ENCODE measurements at regions not wholly inside any gene's neighbourhood (a gene's known extent, or its start where the extent isn't known, plus 50 kb on each side); places are given as distances from the start of the nearest gene placed in this dataset.

DNA sequence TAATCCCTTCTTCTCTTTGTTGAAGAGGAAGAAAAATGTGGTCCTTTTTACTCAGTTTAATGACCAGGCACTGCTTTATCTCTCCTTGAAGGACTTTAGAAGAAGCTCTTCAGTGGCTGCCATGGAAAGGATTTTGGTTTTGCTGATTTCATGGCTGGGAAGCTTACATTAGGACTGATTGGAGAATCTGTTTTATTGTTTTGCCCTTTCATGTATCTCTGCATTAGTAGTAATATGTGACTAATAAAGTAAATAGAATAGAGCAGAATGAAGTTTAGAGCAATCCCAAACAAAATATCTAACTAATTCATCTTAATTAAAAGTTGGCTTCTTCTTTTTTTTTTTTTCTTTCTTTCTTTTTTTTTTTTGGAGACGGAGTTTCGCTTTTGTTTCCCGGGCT, 502.9 kb downstream of the HAO1 start:
- H3K4me3 ChIP-seq (ENCODE audit: control insufficient read depth, low read depth, low read length) = no peak overlapping the region
- no peak for DNase-seq (ENCODE audit: low read depth)
- TF ChIP-seq, protein P1, sequence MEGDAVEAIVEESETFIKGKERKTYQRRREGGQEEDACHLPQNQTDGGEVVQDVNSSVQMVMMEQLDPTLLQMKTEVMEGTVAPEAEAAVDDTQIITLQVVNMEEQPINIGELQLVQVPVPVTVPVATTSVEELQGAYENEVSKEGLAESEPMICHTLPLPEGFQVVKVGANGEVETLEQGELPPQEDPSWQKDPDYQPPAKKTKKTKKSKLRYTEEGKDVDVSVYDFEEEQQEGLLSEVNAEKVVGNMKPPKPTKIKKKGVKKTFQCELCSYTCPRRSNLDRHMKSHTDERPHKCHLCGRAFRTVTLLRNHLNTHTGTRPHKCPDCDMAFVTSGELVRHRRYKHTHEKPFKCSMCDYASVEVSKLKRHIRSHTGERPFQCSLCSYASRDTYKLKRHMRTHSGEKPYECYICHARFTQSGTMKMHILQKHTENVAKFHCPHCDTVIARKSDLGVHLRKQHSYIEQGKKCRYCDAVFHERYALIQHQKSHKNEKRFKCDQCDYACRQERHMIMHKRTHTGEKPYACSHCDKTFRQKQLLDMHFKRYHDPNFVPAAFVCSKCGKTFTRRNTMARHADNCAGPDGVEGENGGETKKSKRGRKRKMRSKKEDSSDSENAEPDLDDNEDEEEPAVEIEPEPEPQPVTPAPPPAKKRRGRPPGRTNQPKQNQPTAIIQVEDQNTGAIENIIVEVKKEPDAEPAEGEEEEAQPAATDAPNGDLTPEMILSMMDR (IDR thresholded peaks at IDR 0.05; ENCODE audit: control insufficient read depth, insufficient read depth, low read depth, low read length, missing control alignments) = no peak

- TF ChIP-seq, protein P1 (IDR thresholded peaks at IDR 0.05; ENCODE audit: control insufficient read depth, insufficient read depth, low read depth, low read length, missing control alignments) = no peak
- no peak for DNase-seq (ENCODE audit: low read depth)
Measured at GRCh38 chr20:7449269-7449668, 491.0 kb downstream of the HAO1 start.

GRCh38 chr20:7452890-7453289, 487.4 kb downstream of the HAO1 start:
- TF ChIP-seq, protein P1 (IDR thresholded peaks at IDR 0.05; ENCODE audit: control insufficient read depth, insufficient read depth, low read depth, low read length, missing control alignments) = no peak

More at GRCh38 chr20:7449269-7449668, 491.0 kb downstream of the HAO1 start:
- no peak overlapping the region for H3K4me3 ChIP-seq (ENCODE audit: control insufficient read depth, low read depth, low read length)

DNA sequence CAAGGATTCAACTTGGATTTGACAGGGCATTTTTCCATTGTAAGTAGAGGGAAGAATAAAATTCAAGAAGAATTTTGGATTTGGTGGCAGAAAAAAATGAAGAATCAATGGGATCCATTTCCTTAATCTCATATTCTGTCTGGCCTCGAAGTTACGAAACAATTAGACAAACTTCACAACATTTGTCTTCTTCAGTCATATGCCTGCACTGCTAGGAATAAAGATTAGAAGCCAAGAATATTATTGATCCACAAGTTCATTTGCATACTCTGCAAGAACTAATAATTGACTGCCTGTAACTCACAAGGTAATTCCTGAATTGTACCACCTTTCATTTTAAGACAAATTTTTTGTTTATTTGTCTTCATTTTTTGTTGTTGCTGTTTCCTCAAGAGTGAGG, 486.2 kb downstream of the HAO1 start:
- TF ChIP-seq, protein P1 (IDR thresholded peaks at IDR 0.05; ENCODE audit: control insufficient read depth, insufficient read depth, low read depth, low read length, missing control alignments) = no peak
- DNase-seq (ENCODE audit: low read depth) = no peak
- H3K4me3 ChIP-seq (ENCODE audit: control insufficient read depth, low read depth, low read length) = no peak overlapping the region

More at GRCh38 chr20:7452890-7453289, 487.4 kb downstream of the HAO1 start:
- no peak overlapping the region for H3K4me3 ChIP-seq (ENCODE audit: control insufficient read depth, low read depth, low read length)
- DNase-seq (ENCODE audit: low read depth) = no peak

GRCh38 chr20:7458459-7458858, 481.8 kb downstream of the HAO1 start:
- no peak for DNase-seq (ENCODE audit: low read depth)
- TF ChIP-seq, protein P1 (IDR thresholded peaks at IDR 0.05; ENCODE audit: control insufficient read depth, insufficient read depth, low read depth, low read length, missing control alignments) = no peak
- no peak overlapping the region for H3K4me3 ChIP-seq (ENCODE audit: control insufficient read depth, low read depth, low read length)

DNA sequence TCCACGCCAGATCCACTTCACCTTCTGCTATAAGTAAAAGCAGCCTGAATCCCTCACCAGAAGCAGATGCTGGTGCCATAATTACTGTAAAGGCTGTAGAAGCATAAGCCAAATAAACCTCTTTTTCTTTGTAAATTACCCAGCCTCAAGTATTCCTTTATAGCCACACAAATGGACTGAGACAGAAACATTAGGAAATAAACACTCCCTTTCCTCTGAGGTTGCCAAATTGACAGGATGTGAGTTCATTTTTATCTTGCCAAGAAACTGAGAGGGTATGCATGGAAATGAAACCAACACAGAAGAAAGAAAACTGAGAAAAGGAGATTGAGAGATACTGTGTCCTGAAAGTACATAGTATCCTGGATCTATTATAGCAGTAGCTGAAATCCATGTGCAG, 481.2 kb downstream of the HAO1 start:
- TF ChIP-seq, protein P1 (IDR thresholded peaks at IDR 0.05; ENCODE audit: control insufficient read depth, insufficient read depth, low read depth, low read length, missing control alignments) = no peak
- no peak for DNase-seq (ENCODE audit: low read depth)
- H3K4me3 ChIP-seq (ENCODE audit: control insufficient read depth, low read depth, low read length) = no peak overlapping the region

- DNase-seq (ENCODE audit: low read depth) = no peak
- no peak overlapping the region for H3K4me3 ChIP-seq (ENCODE audit: control insufficient read depth, low read depth, low read length)
- TF ChIP-seq, protein P1 (IDR thresholded peaks at IDR 0.05; ENCODE audit: control insufficient read depth, insufficient read depth, low read depth, low read length, missing control alignments) = no peak
Measured at GRCh38 chr20:7463290-7463689, 477.0 kb downstream of the HAO1 start.

Data from AG09309 (cell line).